HL-60 (cell line): ENCODE measurements at regions not wholly inside any gene's neighbourhood (a gene's known extent, or its start where the extent isn't known, plus 50 kb on each side); places are given as distances from the start of the nearest gene placed in this dataset.

Experiments used
- DNase-seq, 2 experiments: peaks; one replicate each; pipeline ENCODE4 v3.0.0-alpha.2; 2010 to 2020; ENCODE audit warnings: low read depth in 1 of 2, low spot score in 1 of 2
- H3K27ac ChIP-seq: fragments of 250-450 bp; sonication (Bioruptor Pico); replicated peaks from 2 replicates; pipeline ENCODE4 v1.5.1; 2020; ENCODE audit warnings: mild to moderate bottlenecking, moderate library complexity
- H3K27me3 ChIP-seq: fragments of 250-450 bp; sonication (Bioruptor Pico); 2 replicates; pipeline ENCODE4 v1.5.1; 2021; ENCODE audit warnings: mild to moderate bottlenecking, moderate library complexity; ENCODE audit not compliant: insufficient read depth, poor library complexity, severe bottlenecking
- H3K4me3 ChIP-seq: replicated peaks from 2 replicates; pipeline ENCODE4 v1.5.1; 2011; ENCODE audit warnings: mild to moderate bottlenecking, control low read depth, low read length; ENCODE audit not compliant: insufficient read depth
- GABPA ChIP-seq: IDR thresholded peaks from 2 replicates; pipeline ENCODE4 v1.6.1; 2012; ENCODE audit warnings: low read depth
- POLR2AphosphoS5 ChIP-seq: IDR thresholded peaks from 2 replicates; pipeline ENCODE4 v1.6.1; 2012; ENCODE audit warnings: low read depth
- SPI1 ChIP-seq: IDR thresholded peaks from 2 replicates; pipeline ENCODE4 v1.6.1; 2012; ENCODE audit warnings: low read depth, mild to moderate bottlenecking, borderline replicate concordance
- TF ChIP-seq, protein P1 (sequence below): IDR thresholded peaks from 2 replicates; pipeline ENCODE4 v1.6.1; 2012; ENCODE audit warnings: low read depth; ENCODE audit not compliant: insufficient replicate concordance
- TF ChIP-seq, protein P2 (sequence below): IDR thresholded peaks from one replicate; pipeline ENCODE4 v1.5.1; 2011; ENCODE audit warnings: low read length, control low read depth, inconsistent platforms; ENCODE audit not compliant: insufficient read depth

GRCh38 chr2:17190527-17190926 is 327.7 kb downstream of the RAD51AP2 start:
- Histone ChIP-seq H3K4me3 (no peak overlapping the region), H3K27me3 (no peaks in the 10 kb centered on the region), H3K27ac (no peak overlapping the region)
- DNase-seq: no peak
- TF ChIP-seq POLR2AphosphoS5 (no peak), SPI1 (no peak), GABPA (no peak)
- TF ChIP-seq, protein P1, sequence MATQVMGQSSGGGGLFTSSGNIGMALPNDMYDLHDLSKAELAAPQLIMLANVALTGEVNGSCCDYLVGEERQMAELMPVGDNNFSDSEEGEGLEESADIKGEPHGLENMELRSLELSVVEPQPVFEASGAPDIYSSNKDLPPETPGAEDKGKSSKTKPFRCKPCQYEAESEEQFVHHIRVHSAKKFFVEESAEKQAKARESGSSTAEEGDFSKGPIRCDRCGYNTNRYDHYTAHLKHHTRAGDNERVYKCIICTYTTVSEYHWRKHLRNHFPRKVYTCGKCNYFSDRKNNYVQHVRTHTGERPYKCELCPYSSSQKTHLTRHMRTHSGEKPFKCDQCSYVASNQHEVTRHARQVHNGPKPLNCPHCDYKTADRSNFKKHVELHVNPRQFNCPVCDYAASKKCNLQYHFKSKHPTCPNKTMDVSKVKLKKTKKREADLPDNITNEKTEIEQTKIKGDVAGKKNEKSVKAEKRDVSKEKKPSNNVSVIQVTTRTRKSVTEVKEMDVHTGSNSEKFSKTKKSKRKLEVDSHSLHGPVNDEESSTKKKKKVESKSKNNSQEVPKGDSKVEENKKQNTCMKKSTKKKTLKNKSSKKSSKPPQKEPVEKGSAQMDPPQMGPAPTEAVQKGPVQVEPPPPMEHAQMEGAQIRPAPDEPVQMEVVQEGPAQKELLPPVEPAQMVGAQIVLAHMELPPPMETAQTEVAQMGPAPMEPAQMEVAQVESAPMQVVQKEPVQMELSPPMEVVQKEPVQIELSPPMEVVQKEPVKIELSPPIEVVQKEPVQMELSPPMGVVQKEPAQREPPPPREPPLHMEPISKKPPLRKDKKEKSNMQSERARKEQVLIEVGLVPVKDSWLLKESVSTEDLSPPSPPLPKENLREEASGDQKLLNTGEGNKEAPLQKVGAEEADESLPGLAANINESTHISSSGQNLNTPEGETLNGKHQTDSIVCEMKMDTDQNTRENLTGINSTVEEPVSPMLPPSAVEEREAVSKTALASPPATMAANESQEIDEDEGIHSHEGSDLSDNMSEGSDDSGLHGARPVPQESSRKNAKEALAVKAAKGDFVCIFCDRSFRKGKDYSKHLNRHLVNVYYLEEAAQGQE: no peak
- TF ChIP-seq, protein P2, sequence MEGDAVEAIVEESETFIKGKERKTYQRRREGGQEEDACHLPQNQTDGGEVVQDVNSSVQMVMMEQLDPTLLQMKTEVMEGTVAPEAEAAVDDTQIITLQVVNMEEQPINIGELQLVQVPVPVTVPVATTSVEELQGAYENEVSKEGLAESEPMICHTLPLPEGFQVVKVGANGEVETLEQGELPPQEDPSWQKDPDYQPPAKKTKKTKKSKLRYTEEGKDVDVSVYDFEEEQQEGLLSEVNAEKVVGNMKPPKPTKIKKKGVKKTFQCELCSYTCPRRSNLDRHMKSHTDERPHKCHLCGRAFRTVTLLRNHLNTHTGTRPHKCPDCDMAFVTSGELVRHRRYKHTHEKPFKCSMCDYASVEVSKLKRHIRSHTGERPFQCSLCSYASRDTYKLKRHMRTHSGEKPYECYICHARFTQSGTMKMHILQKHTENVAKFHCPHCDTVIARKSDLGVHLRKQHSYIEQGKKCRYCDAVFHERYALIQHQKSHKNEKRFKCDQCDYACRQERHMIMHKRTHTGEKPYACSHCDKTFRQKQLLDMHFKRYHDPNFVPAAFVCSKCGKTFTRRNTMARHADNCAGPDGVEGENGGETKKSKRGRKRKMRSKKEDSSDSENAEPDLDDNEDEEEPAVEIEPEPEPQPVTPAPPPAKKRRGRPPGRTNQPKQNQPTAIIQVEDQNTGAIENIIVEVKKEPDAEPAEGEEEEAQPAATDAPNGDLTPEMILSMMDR: no peak

DNA sequence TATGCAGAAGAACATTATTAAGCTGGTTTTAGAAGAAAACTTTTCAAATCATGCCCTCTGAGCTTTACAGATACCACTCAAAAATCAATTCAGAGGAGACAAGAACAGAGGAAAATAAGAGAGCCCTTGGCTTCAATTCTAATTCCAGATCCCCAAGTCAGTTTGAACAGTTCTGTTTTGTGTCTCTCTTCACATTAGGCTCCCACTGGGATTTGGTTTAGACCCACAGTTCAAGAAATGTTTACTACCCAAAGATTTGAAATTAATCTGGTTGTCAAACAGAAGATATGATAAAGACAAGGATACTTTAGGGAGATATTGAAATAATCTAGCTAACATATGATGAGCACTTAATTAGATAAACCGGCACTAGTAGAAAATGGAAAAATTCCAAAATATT is 329.5 kb downstream of the RAD51AP2 start:
- Histone ChIP-seq H3K27me3 (no peaks in the 10 kb centered on the region), H3K27ac (no peak overlapping the region), H3K4me3 (no peak overlapping the region)
- TF ChIP-seq SPI1 (no peak), GABPA (no peak), POLR2AphosphoS5 (no peak)
- TF ChIP-seq, protein P2: no peak
- TF ChIP-seq, protein P1: no peak
- no peak for DNase-seq

- DNase-seq: no peak
- H3K4me3 ChIP-seq: no peak overlapping the region
- H3K27ac ChIP-seq: no peak overlapping the region
- TF ChIP-seq, protein P1: no peak
- TF ChIP-seq POLR2AphosphoS5: no peak
- no peak for TF ChIP-seq SPI1
- no peak for TF ChIP-seq GABPA
- TF ChIP-seq, protein P2: no peak
- H3K27me3 ChIP-seq: no peaks in the 10 kb centered on the region
Observed at GRCh38 chr2:17184512-17184911, 333.7 kb downstream of the RAD51AP2 start.
